GM12891 (cell line): ENCODE measurements at regions not wholly inside any gene's neighbourhood (a gene's known extent, or its start where the extent isn't known, plus 50 kb on each side); places are given as distances from the start of the nearest gene placed in this dataset.

ENCODE experiments used
- PAX5 ChIP-seq: IDR thresholded peaks from 2 replicates; pipeline ENCODE4 v1.6.1; 2011; ENCODE audit warnings: low read length, moderate library complexity, mild to moderate bottlenecking; ENCODE audit not compliant: insufficient read depth, severe bottlenecking
- POLR2A ChIP-seq: IDR thresholded peaks from 2 replicates; pipeline ENCODE4 v1.6.1; 2011; ENCODE audit warnings: low read depth, low read length, control low read depth
- POLR2AphosphoS5 ChIP-seq: IDR thresholded peaks from 2 replicates; pipeline ENCODE4 v1.6.1; 2011; ENCODE audit warnings: low read depth, low read length, control low read depth
- POU2F2 ChIP-seq: IDR thresholded peaks from 2 replicates; pipeline ENCODE4 v1.6.1; 2011; ENCODE audit warnings: low read depth, mild to moderate bottlenecking, control low read depth, low read length, moderate library complexity
- SPI1 ChIP-seq: IDR thresholded peaks from 2 replicates; pipeline ENCODE4 v1.6.1; 2011; ENCODE audit warnings: low read depth, low read length, control low read depth
- TAF1 ChIP-seq: IDR thresholded peaks from 2 replicates; pipeline ENCODE4 v1.6.1; 2011; ENCODE audit warnings: low read depth, low read length, control low read depth

GRCh38 chr11:37755521-37755920 is 1157.5 kb upstream of the RAG2 start:
- no peak for TF ChIP-seq POLR2AphosphoS5
- TF ChIP-seq POLR2A: no peak
- no peak for TF ChIP-seq TAF1
- no peak for TF ChIP-seq PAX5
- no peak for TF ChIP-seq POU2F2
- no peak for TF ChIP-seq SPI1
